HG02870 (cell line): ENCODE measurements at regions not wholly inside any gene's neighbourhood (a gene's known extent, or its start where the extent isn't known, plus 50 kb on each side); places are given as distances from the start of the nearest gene placed in this dataset.
"Not testable (repeated sequence)": the region's sequence is repeated elsewhere in the genome, so short reads cannot be mapped to it uniquely, and the experiment has no call there.

Experiments
- ATAC-seq: cut with Tn5 transposase; IDR thresholded peaks from one replicate; pipeline ENCODE4 v1.9.1; 2021; ENCODE audit warnings: mild to moderate bottlenecking, moderate library complexity; ENCODE audit not compliant: unreplicated experiment

DNA sequence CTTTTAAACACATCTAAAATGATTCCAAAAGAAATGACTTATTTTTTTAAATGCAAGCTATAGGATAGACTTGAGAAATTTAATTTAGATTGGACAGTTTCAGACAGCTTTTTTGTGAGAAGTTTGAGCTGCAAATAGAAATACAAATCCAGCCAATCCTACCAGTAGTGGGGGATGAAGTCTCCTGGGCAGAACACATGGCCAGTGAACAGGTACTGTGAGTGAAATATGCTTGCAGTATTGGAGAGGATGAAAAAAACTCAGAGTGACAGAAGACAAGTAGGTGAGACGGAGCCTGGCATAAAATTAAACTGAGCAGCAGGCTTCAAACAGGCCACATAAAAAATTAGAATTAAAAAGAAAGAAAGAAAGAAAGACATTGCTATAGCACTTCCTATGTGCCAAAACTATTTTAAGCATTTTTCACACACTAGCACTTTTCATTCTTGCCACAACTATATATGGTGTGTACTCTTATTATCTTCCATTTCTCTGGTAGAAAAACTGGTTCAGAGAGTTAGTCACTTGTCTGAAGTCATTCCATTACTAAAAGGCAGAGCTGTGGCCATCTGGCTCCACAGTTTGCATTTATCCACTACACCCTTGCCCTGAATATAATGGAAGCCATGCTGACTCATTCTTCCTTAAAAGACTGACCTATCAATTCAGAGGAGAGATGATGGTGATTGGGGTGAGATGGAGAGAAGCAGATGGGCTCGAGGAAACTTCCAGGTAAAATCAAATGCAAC, 310.2 kb upstream of the CTNND2 start:
- no peak for ATAC-seq

GRCh38 chr5:12208366-12209100, 304.3 kb upstream of the CTNND2 start:
- ATAC-seq = no peak

DNA sequence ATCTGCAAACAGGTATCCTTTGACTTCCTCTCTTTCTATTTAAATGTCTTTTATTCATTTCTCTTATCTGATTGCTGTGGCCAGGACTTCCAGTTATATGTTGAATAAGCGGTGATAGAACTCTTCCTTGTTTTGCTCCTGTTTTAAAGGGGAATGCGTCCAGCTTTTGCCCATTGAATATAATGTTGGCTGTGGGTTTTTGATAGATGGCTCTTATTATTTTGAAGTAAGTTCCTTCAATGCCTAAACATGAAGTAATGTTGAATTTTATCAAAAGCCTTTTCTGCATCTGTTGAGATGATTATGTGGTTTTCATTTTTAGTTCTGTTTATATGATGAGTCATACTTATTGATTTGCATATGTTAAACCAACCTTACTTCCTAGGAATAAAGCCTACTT, 300.5 kb upstream of the CTNND2 start:
- no peak for ATAC-seq

DNA sequence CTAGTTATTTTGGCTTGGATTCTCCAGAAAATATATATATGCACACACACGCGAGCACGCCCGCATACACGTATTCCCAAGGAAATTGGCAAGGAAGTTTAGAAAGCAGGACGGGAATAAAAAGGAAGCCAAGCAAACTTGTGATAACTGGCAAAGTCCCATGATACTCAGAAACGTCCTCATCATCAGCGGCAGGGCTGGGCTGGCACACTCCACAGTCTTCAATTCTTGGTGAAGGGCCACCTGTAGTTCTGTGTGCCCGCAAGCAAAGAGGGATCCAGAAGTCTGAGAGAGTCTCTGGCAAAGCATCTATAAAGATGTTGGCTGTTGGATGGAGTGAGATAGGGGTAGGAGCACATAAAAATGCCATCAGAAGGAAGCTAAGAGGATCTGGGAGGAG, 289.3 kb upstream of the CTNND2 start:
- no peak for ATAC-seq

DNA sequence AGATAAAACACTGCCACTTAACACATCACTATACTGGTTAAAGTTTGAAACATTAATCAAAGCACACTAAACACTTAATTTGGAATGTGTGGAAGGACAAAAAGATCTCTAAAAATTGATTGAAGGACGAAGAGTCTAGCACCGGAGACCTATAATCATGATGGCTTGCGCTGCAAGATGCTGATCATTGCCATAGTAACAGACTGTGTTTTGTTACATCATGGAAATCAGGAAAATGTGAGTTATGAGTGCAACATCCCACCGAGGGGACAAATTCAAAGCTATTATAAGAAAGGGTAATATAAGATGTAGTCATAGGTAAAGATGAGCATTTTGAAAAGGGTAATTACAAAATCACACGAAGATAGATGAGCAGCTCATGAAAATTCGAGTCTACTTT, 278.8 kb upstream of the CTNND2 start:
- no peak for ATAC-seq

- no peak for ATAC-seq
Measured at GRCh38 chr5:12177851-12178250, 273.6 kb upstream of the CTNND2 start.

DNA sequence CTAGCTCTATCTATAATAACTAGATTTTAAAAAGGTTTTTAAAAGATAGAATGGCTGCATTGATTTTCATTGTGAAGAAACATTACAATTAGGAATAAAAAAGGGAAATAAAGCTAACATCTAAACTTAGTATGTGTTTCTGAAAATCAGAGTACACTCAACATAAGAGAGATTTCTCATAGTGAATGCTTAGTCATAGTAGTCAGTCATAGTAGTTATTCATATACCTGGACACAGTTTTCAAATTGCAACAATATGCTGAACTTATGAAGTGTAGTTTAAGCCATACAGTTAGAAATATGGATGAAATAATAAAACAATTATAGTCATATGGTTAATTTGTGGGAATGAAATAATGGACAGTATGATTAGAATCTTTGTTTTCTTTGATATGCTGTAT, 273.0 kb upstream of the CTNND2 start:
- ATAC-seq = no peak

DNA sequence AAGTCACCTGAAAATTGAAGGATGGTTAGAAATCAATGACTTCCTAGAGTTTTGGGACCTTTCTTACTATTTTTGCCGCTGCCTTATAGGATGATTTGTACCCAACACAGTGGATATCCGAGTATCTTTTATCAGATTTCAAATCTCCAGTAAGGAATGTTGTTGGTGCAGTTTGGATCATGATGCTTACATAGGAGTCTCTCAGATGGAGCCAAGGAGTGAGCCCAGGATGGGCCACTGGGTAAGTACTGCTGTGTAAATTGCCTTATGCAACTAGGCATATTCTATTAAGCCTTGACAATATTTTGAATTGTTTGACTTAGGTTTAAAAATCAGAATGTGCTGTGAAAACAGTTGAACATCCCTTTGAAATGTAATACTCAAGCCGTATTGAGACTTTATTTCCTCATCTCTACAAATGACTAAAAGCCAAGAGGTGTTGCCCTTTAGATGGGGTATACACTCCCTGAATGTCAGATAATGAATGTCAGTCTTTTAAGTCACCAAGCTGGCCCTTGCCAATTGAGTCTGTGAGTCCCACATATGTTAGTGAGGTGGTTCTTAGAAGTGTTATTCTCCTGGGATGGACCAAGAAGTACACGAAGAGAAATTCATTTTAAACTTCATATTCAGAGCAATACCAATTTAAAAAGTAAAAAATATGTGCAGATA, 271.8 kb upstream of the CTNND2 start:
- no peak for ATAC-seq

DNA sequence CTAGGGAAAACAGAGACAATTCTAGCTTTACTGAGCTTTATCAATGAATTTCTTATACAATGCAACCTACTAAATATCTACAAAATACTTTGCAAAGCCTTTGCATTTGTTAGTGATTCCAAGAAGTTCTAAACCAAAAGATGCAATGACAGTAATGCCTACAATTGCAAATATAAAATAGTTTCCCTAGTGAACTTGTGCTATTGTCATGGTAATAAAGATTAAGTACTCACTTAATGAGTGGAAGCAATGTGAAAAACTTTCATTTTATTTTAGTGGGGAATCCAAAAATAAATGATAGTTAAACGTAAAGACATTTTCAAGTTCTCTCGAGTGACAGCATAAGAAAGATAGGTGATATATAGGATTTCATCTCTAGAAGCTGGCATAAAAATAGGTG, 270.5 kb upstream of the CTNND2 start:
- no peak for ATAC-seq

GRCh38 chr5:12169536-12169935, 265.3 kb upstream of the CTNND2 start:
- ATAC-seq = no peak

- ATAC-seq = no peak
Measured at GRCh38 chr5:12162863-12163262, 258.6 kb upstream of the CTNND2 start.

DNA sequence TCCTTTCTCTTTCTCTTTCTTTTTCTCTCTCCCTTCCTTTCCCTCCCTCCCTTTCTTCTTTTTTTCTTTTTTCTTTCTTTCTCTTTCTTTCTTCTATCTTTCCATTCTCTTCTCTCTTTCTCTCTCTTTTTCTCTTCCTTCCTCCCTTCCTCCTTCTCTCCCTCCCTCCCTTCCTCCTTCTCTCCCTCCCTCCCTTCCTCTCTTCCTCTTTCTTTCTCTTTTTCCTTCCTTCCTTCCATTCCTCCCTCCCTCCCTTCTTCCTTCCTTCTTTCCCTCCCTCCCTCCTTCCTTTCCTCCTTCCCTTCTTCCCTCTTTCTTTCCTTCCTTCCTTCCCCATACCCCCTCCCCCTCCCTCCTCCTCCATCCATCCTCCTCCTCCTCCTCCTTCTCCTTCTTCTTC, 243.3 kb upstream of the CTNND2 start:
- ATAC-seq = no peak

GRCh38 chr5:12141496-12141895, 237.2 kb upstream of the CTNND2 start:
- ATAC-seq = no peak

DNA sequence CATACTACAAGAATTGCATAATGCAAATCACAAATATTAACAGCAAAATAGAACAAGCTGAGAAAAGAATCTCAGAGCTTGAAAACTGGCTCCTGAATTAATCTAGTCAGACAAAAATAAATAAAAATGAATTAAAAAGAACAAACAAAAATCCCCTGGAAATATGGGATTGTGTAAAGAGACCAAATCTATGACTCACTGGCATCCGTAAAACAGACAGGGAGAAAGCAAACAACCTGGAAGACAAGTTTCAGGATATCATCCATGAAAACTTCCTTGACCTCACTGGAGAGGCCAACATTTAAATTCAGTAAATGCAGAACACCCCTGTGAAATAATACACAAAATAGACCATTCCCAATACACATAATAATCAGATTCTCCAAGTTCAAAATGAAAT, 229.3 kb upstream of the CTNND2 start:
- ATAC-seq = no peak

DNA sequence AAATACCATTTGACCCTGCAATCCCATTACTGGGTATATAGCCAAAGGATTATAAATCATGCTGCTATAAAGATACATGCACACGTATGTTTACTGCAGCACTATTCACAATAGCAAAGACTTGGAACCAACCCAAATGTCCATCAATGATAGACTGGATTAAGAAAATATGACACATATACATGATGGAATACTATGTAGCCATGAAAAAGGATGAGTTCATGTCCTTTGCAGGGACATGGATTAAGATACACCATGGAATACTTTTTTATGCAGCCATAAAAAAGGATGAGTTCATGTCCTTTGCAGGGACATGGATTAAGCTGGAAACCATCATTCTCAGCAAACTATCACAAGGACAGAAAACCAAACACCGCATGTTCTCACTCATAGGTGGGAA, 226.8 kb upstream of the CTNND2 start:
- not testable (repeated sequence) for ATAC-seq

DNA sequence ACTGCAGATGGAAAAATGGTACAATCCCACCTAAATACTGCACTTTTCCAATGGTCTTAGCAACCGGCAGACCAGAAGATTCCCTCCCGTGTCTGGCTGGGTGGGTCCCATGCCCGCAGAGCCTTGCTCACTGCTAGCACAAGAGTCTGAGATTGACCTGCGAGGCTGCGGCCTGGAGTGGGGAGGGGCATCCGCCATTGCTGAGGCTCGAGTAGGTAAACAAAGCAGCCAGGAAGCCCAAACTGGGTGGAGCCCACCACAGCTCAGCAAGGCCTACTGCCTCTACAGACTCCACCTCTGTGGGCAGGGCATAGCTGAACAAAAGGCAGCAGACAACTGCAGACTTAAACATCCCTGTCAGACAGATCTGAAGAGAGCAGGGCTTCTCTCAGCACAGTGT, 221.6 kb upstream of the CTNND2 start:
- no peak for ATAC-seq

DNA sequence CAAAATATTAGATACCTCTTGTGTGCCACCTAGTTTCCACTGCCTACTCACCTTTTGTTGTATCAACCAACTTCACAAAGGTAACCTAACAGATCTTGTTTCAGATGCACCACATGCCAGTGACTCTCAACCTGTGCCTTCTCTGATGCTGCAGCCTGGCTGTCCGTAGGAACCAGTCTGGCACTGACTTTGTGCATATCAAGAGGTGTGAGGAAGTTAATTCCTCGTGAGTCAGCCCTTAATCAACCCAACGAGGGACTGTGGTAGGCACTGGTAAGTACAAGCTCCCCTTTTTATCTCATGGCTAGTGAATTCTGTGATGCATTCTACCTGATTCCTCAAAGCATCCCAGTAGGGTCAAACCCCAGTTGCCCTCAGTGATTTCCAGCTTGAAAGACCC, 215.4 kb upstream of the CTNND2 start:
- ATAC-seq = no peak

DNA sequence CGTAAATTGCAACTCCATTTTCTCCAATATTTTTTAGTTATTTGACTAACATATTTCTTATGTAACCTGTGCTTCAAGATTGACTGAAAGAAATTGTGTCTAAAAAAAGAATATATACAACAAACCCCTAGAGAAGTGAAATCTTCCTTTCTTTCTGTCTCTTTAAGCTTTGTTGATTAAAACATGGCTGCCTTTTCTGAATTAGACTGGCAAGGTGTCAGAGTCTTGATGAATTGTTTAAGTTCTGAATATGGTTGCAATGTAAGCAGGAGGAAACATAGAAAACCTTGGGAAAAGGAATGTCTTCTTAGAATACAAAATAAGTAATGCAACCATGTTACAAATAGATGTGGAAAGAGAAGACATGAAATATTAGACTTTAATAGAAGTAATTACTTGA, 209.8 kb upstream of the CTNND2 start:
- no peak for ATAC-seq

GRCh38 chr5:12113062-12113461, 208.8 kb upstream of the CTNND2 start:
- ATAC-seq = no peak

GRCh38 chr5:12111261-12111660, 207.0 kb upstream of the CTNND2 start:
- ATAC-seq = no peak

- ATAC-seq = no peak
Measured at GRCh38 chr5:12110629-12111028, 206.4 kb upstream of the CTNND2 start.

GRCh38 chr5:12109075-12109688, 204.9 kb upstream of the CTNND2 start:
- ATAC-seq = no peak
